Thoracic aorta (tissue), 2 donors: ENCODE measurements at regions not wholly inside any gene's neighbourhood (a gene's known extent, or its start where the extent isn't known, plus 50 kb on each side); places are given as distances from the start of the nearest gene placed in this dataset.

Experiments used
- ATAC-seq: fragments of 150-250 bp; one replicate; pipeline ENCODE4 v1.8.0; 2017; ENCODE audit warnings: low read depth; ENCODE audit not compliant: insufficient number of reproducible peaks, low FRiP score
- DNase-seq: peaks from one replicate; pipeline ENCODE4 v3.0.0-alpha.2; 2020; ENCODE audit warnings: low spot score
- H3K27ac ChIP-seq, 2 donors: fragments of 200-600 bp; sonication (generic); 1 replicate in 1 of 2; 2 replicates in 1 of 2; pipeline ENCODE4 v1.5.1; 2016; ENCODE audit warnings: mild to moderate bottlenecking in 2 of 2, moderate library complexity in 2 of 2
- H3K27me3 ChIP-seq: fragments of 200-600 bp; sonication (generic); replicated peaks from 2 replicates; pipeline ENCODE4 v1.6.0; 2016; ENCODE audit warnings: mild to moderate bottlenecking; ENCODE audit not compliant: insufficient read depth
- H3K36me3 ChIP-seq: fragments of 200-600 bp; sonication (generic); one replicate; pipeline ENCODE4 v1.5.1; 2016
- H3K4me1 ChIP-seq, 2 donors: fragments of 200-600 bp; sonication (generic); 1 replicate in 1 of 2; 2 replicates in 1 of 2; pipeline versions ENCODE4 v1.5.1 to v1.6.0; 2016; ENCODE audit warnings: low read depth in 2 of 2, mild to moderate bottlenecking in 1 of 2; ENCODE audit not compliant: control insufficient read depth in 1 of 2
- H3K4me3 ChIP-seq: fragments of 200-600 bp; sonication (generic); 2 replicates; pipeline ENCODE4 v1.5.1; 2016; ENCODE audit warnings: mild to moderate bottlenecking
- H3K9me3 ChIP-seq: fragments of 200-600 bp; sonication (generic); 2 replicates; pipeline ENCODE4 v1.5.1; 2016
- CTCF ChIP-seq: fragments of 200-600 bp; sonication (generic); IDR thresholded peaks from one replicate; pipeline ENCODE4 v1.5.1; 2019; ENCODE audit warnings: antibody characterized with exemption

GRCh38 chr21:15162921-15163320, 98.1 kb upstream of the NRIP1 start:
- no peaks in the 10 kb centered on the region for H3K36me3 ChIP-seq
- DNase-seq, result no peak
- no peak overlapping the region for H3K27ac ChIP-seq
- no peaks in the 10 kb centered on the region for H3K27me3 ChIP-seq
- no peaks in the 10 kb centered on the region for H3K4me1 ChIP-seq
- no peak for ATAC-seq
- H3K9me3 ChIP-seq, result no peaks in the 10 kb centered on the region
- TF ChIP-seq CTCF, result no peak
- H3K4me3 ChIP-seq, result no peak overlapping the region

DNA sequence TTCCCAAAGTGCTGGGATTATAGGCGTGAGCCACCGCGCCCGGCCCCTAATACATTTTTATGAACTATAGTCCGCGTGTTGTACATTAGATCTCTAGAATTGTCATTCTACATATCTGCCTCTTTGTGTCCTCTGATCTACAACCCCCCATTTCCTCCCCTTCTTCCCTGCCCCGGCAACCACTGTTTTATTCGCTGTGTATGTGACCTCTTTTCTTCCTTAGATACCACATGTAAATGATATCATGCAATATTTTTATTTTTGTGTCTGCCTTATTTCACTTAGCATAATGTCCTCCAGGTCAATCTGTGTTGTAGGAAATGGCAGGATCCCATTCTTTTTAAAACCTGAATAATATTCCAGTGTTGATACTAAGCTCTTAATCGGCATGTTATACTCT, 99.5 kb upstream of the NRIP1 start:
- Histone ChIP-seq H3K27ac (no peak overlapping the region), H3K4me1 (no peaks in the 10 kb centered on the region), H3K4me3 (no peak overlapping the region), H3K27me3 (no peaks in the 10 kb centered on the region), H3K36me3 (no peaks in the 10 kb centered on the region), H3K9me3 (no peaks in the 10 kb centered on the region)
- no peak for TF ChIP-seq CTCF
- DNase-seq, result no peak
- no peak for ATAC-seq

DNA sequence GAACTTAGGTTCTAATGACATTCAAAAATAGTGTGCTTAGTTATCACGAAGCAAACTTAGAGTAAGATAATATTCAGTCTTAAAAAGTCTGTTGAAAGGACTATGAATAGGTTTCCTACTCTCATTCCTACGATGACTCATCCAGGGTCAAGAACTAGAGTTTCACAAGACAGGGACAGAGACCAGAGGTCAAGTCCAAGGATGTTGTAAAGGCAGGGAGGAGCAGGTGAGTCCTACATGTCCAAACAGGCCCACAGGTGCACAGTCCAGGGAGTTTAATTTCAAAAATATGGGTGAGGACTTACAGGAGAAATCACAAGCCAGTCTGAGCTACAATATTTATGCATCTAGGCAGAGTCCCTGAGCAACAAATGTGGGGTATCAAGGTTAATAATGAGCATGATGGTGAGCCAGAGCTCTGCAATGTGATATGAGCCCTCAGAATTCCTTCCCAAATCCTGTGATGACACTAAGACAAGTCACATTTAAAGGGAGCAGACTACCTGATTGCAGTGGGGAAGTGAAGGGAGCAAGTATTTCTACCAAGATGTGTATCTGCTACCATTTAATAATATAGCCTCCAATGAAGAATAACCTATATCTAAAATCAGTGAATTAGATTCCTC, 100.0 kb upstream of the NRIP1 start:
- Histone ChIP-seq H3K27me3 (no peaks in the 10 kb centered on the region), H3K27ac (no peak overlapping the region), H3K36me3 (no peaks in the 10 kb centered on the region), H3K4me3 (no peak overlapping the region), H3K4me1 (no peaks in the 10 kb centered on the region), H3K9me3 (no peaks in the 10 kb centered on the region)
- DNase-seq, result no peak
- ATAC-seq, result no peak
- TF ChIP-seq CTCF, result no peak

DNA sequence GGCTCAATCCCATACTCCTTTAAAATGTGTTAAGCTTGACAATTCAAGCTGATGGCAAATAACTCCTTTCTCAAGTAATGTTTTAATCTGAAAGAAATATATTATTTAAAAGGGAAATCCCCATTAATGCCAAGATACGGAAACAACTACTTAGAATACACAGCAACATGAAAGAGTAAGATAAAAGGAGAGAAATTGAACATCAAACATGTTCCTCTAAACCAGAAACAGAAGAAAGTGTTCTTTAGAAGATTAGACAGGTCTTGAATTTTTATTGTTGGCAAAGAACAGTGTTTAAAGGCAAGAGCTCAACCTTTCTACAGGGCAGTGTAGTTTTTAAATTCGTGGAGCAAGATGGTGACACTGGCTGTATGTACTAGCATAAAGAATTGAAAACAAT, 105.8 kb upstream of the NRIP1 start:
- ATAC-seq (no peak), DNase-seq (no peak)
- H3K27me3 ChIP-seq, result no peaks in the 10 kb centered on the region
- H3K9me3 ChIP-seq, result no peaks in the 10 kb centered on the region
- TF ChIP-seq CTCF, result no peak
- no peak overlapping the region for H3K27ac ChIP-seq
- no peaks in the 10 kb centered on the region for H3K36me3 ChIP-seq
- no peak overlapping the region for H3K4me3 ChIP-seq
- no peaks in the 10 kb centered on the region for H3K4me1 ChIP-seq

DNA sequence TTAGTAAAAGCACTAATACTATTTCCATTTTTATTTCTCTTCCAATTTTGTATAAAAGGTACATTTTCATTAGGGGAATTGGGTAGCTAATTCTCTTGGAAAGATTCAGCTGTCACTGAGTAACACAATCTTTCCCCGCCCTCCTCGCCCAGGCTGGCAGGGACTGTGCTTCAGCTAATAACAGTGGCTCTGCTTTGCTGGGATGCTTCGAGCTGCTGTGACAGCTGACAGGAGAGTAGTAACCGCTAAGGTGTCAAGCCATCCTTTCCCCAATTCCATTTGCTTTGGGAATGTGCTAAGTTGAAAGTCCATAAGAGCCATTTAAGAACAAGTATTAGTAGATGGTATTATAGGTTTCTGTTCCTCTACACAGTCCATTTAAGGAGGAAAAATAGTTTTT, 106.7 kb upstream of the NRIP1 start:
- no peaks in the 10 kb centered on the region for H3K36me3 ChIP-seq
- no peak overlapping the region for H3K27ac ChIP-seq
- DNase-seq (no peak), ATAC-seq (no peak)
- H3K4me3 ChIP-seq, result no peak overlapping the region
- H3K9me3 ChIP-seq, result no peaks in the 10 kb centered on the region
- H3K4me1 ChIP-seq, result no peaks in the 10 kb centered on the region
- TF ChIP-seq CTCF, result no peak
- H3K27me3 ChIP-seq, result no peaks in the 10 kb centered on the region
